ENCODE measurements at regions not wholly inside any gene's neighbourhood (a gene's known extent, or its start where the extent isn't known, plus 50 kb on each side); places are given as distances from the start of the nearest gene placed in this dataset.

DNA sequence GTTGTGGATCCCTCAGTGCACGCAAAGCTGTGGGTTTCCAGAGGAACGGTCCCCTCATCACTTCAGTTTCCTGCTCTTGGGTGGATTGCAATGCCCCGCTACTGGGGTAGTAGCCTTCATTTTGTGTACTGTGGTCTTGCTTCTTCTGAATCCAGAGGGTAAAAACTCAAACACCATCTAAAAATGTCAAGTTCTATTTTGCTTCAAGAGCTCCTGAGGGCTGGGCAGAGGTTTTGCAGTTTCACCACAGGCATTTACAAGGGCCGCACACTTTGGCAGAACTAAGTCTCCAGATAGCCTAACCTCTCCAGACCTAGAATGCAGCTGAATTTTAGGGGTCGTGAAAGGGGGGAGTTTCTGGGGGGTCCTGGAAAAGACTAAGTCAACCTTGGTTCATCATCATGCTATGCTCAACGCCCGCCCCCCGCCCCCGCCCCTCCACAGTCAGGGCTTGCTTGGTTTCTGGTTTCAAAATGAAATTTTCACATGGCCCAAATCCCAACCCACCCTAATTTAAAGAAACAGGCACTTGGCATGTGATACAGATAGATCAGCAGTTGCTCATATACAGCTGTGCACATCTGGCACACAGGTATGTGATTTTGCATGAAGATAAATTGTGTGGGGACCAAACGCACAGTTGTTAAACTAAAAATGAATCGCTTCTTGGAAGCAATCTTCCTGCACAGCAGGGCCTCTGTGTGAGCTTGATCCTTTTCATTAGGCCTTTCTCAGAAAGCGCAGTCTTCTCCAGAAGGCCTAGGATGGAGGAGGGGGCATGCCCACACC lies 329.6 kb downstream of the OSR1 start:
- no peak for DNase-seq

DNA sequence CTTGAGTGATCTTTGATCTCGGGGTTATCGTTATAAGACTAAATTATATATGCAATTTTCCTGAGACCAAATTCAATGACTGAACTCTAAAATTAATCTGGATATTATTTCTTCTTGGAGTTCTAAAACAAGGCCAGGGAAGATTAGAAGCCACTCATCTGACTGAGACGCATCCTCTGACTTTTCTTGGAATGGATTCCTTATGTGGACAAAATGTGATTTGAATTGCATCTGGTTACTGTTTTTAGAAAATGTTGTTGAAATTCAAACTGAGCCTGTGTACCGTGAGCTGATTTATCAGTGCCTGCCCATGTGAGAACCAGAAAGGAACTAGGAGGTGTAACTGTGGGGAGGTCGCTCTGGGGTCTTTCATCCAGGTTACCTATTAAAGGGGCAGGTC lies 330.8 kb downstream of the OSR1 start:
- no peak for DNase-seq

GRCh38 chr2:19026261-19026660 lies 332.2 kb downstream of the OSR1 start:
- DNase-seq: no peak

GRCh38 chr2:19022334-19022733 lies 336.1 kb downstream of the OSR1 start:
- no peak for DNase-seq

DNA sequence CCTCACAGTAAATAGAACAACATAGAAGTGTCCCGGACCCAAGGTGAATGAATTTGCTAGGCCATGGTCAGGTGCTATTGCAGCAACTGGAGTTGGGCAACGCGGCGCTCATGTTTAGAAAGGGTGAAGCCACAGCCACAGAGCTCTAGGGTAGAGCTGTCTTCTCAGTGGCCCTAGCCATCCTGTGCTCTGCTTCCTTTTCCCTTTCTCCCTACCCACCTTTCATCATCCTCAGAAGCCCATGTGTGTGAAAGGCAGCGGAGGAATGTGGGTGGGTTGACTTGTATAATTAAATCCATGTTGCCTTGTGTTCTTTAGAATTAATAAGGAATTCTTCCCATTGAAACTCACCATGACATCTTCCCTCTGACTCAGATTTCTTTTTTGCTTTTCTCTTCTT lies 336.7 kb downstream of the OSR1 start:
- DNase-seq: no peak

DNA sequence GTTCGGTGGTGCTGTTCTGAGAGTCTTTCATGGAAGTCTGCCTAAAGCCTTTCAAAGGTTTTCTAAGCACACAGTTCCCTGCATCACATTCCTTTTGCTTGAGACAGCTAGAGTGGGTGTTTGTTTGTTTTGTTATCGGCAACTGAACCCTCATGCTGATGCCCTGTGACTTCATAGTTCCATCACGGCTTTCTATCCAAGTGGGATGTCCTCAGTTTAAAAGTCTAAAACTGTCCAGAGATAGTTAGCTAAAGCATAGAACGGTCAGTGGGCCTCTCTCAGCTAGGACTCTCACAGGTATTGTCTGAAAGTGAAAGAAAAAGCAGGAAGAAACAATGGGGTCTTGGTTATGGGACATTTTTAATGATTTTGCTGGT lies 337.3 kb downstream of the OSR1 start:
- DNase-seq: no peak

- no peak for DNase-seq
These were observed 338.0 kb downstream of the OSR1 start for GRCh38 chr2:19020144-19021099.

DNA sequence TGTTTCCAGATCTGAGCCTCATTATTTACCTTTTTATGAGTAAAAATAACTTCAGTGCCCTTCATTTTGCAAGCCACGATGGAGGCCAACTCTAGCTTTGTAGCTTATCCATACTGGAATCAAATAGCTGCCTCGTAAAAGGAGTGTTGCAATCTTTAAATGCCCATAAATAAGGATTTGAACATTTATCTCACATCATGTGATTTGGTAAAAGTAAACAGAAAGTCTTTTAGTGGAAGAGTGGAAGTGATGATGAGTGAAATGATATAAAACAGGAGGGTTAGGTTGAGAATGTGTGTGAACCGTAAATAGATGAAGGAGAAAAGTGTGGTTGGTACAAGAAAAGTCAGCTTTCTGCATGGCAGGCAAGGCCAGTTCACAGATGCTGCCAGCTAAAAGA lies 348.9 kb downstream of the OSR1 start:
- no peak for DNase-seq

DNA sequence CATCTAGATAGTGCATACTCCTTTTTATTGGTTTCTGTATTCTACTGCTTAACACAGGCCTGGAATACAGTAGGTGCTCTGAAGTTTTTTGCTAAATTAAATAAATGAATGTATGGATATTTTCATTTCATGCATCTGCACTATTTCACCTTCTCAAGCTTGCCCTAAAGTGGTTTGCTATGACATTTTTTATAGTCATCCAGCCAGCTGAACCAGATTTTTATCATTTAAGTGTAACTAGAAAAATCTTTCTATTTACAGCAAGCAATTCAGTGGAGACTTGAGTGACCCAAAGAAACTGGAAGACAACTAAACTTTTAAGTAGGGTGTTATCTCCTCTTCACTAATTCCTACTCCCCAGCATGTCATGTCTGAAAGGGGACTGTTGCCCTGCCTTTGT lies 354.9 kb downstream of the OSR1 start:
- no peak for DNase-seq

DNA sequence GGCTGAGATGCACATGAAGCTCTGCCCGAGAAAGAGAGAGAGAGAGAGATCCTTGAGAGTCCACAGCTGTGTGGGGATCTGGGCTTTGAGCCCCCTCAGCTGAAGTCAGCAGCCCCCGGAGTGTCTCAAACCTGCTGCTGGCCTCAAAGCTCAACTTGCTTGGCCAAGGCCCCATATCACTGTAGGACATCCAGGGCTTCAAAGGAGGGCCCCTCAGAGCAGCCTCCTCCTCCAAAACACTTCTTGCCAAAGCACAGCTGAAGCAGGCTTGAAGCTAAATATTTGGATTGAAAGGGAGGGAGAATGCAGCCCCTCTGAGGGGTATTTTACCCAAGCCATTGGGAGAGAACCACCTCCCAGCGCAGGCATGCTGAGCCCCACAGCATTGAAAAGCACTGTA lies 357.6 kb downstream of the OSR1 start:
- no peak for DNase-seq

DNA sequence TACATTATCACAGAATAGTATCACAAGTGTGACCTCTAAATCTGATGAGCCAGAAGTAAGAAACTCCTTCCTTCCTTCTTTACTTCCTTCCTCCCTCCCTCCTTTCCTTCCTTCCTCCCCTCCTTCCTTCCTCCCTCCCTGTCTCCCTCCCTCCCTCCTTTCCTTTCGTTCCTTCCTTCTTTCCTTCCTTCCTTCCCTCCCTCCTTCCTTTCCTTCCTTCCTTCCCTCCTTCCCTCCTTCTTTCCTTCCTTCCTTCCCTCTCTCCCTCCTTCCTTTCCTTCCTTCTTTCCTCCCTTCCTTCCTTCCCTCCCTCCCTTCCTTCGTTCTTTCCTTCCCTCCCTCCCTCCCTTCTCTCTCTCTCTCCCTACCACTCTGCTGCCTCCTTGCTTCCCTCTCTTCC lies 359.2 kb downstream of the OSR1 start:
- no peak for DNase-seq

DNA sequence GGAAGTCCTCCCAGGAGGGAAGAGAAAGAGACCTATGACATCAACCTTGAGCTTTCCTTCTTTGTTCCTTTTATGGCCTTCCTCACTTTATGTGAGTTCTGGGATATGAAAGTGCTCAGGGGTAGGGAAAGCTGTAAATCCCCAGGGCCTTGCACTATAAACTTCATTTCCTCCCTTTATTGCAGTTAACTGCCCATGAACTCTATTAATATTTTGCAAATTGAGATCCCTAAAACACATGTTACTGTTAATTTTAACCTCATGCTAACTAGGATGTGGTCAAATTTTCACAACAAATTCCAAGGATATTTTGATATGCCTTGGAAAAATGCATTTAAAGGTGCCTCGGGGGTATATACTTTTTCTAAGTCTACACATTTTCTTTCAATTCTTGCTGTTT lies 359.9 kb downstream of the OSR1 start:
- no peak for DNase-seq

GRCh38 chr2:18993756-18994338 lies 364.6 kb downstream of the OSR1 start:
- no peak for DNase-seq

- DNase-seq: no peak
These were observed 366.9 kb downstream of the OSR1 start for GRCh38 chr2:18991177-18992168.

- no peak for DNase-seq
These were observed 369.7 kb downstream of the OSR1 start for GRCh38 chr2:18988631-18989232.

DNA sequence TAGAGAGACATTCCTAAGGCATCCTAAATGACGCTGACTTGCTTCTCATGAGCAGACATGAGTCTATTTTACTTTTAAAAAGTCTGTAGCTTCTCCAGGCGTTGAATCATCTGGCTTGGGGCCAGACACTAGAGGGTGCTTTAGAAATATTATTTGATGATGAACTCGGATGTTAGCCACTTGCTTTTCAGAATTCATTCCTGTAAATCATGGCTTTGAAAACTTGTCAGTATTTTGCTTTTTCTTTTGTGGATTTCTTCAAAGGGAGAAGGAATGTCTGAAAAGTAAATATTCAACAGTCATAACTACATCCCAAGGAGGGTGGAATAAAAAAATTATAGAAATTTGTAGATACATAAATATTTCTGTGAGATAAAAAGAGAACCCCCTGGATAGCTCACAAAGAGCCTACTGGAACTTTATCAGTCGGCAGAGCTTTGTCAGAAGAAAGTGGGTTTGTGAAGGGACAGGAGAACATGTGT lies 370.8 kb downstream of the OSR1 start:
- no peak for DNase-seq

DNA sequence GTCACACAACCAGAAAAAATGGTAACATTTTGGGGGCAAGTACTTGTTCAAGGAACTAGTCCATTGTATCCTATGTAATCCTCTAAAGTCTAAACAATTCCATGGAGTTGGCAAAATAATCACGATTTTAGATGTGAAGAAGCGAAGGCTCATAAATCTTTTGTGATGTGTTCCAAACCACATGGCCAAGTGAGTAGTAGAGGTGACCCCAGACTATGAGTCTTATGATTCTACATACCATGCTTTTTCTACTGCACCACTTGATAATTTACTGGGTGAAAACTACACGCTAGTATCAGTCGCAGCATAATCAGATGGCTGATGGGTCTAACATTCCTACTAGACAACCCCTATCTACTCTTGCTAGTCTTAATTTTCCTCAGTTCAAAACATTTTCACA lies 371.4 kb downstream of the OSR1 start:
- no peak for DNase-seq

DNA sequence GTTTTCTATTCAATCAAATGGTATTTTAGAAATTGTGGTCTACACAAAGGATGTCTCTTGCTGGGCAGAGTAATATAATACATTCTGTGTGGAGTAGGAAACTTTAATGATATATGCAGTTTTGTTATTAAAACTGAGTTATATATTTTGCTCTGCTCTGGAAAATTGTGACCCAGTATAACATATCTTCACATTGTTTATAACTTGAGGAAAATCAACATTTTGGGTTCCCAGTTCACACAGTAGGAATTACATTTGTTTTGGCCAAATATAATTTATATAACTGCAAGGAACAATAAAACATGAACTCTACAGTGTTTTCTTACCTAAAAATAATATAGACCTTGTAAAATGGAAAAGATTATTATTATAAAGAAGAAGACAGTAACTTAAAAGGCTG lies 372.4 kb downstream of the OSR1 start:
- DNase-seq: no peak

DNA sequence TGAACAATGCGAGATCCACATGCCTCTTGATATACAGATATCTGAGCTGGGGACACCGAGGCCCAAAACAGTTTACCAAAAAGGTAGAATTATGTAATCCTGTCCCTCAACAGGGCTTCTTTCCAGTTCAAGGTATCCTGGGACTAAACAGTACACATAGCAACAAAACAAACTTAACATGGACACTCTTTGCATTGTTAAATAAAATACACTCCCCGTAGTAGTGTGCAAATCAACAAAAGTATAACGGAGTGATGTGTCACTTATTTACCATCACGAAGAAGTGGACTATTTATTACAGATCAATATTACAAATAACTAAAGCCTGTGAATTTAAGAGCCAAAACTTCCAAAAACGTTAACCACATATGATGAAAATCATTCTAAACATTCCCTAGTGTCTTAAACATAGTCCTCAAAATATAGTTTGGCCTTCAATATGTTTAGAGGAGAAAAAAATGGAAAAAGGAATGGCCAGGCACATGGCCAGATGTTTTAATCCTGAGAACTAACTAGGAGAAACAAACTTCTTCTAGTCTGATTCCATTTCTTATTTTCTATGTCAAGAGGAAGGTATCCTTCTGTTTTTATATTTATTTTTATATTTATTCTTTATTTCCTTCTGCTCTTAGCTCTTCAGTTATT lies 377.5 kb downstream of the OSR1 start:
- no peak for DNase-seq

GRCh38 chr2:18980104-18980785 lies 378.2 kb downstream of the OSR1 start:
- no peak for DNase-seq

GRCh38 chr2:18977409-18977808 lies 381.0 kb downstream of the OSR1 start:
- no peak for DNase-seq
